ENCODE measurements at regions not wholly inside any gene's neighbourhood (a gene's known extent, or its start where the extent isn't known, plus 50 kb on each side); places are given as distances from the start of the nearest gene placed in this dataset.

GRCh38 chr4:119930546-119930945 lies 136.1 kb downstream of the MAD2L1 start:
- DNase-seq = no peak

- DNase-seq = no peak
These were observed 144.8 kb downstream of the MAD2L1 start for GRCh38 chr4:119921830-119922229.

GRCh38 chr4:119906277-119906676 lies 160.4 kb downstream of the MAD2L1 start:
- DNase-seq = no peak

GRCh38 chr4:119898211-119898610 lies 168.4 kb downstream of the MAD2L1 start:
- no peak for DNase-seq

- DNase-seq = no peak
These were observed 169.4 kb downstream of the MAD2L1 start for GRCh38 chr4:119897260-119897659.

GRCh38 chr4:119894650-119895208 lies 171.9 kb downstream of the MAD2L1 start:
- no peak for DNase-seq

- DNase-seq = no peak
These were observed 192.8 kb downstream of the MAD2L1 start for GRCh38 chr4:119873794-119874325.

- no peak for DNase-seq
These were observed 193.5 kb downstream of the MAD2L1 start for GRCh38 chr4:119873132-119873531.

GRCh38 chr4:119872371-119873016 lies 194.2 kb downstream of the MAD2L1 start:
- no peak for DNase-seq

- no peak for DNase-seq
These were observed 195.8 kb downstream of the MAD2L1 start for GRCh38 chr4:119870856-119871255.

GRCh38 chr4:119865789-119866188 lies 200.9 kb downstream of the MAD2L1 start:
- DNase-seq = no peak

- DNase-seq = no peak
These were observed 201.3 kb downstream of the MAD2L1 start for GRCh38 chr4:119865389-119865788.

GRCh38 chr4:119861731-119862130 lies 204.9 kb downstream of the MAD2L1 start:
- DNase-seq = no peak

- DNase-seq = no peak
These were observed 208.5 kb downstream of the MAD2L1 start for GRCh38 chr4:119858176-119858575.

- DNase-seq = no peak
These were observed 212.3 kb downstream of the MAD2L1 start for GRCh38 chr4:119854364-119854763.

GRCh38 chr4:119851649-119852048 lies 215.0 kb downstream of the MAD2L1 start:
- no peak for DNase-seq

GRCh38 chr4:119841361-119841760 lies 212.8 kb upstream of the PDE5A start:
- no peak for DNase-seq

GRCh38 chr4:119835613-119835910 lies 207.0 kb upstream of the PDE5A start:
- DNase-seq = peak; percentile 7

- DNase-seq = no peak
These were observed 206.5 kb upstream of the PDE5A start for GRCh38 chr4:119834906-119835612.

GRCh38 chr4:119833611-119834010 lies 205.0 kb upstream of the PDE5A start:
- DNase-seq = no peak

GRCh38 chr4:119832776-119833175 lies 204.2 kb upstream of the PDE5A start:
- no peak for DNase-seq

GRCh38 chr4:119829326-119829725 lies 200.7 kb upstream of the PDE5A start:
- DNase-seq = no peak

- DNase-seq = no peak
These were observed 197.1 kb upstream of the PDE5A start for GRCh38 chr4:119825696-119826095.

- no peak for DNase-seq
These were observed 195.3 kb upstream of the PDE5A start for GRCh38 chr4:119823891-119824290.

Measured in HCEC 1CT (cell line).